ENCODE measurements at regions not wholly inside any gene's neighbourhood (a gene's known extent, or its start where the extent isn't known, plus 50 kb on each side); places are given as distances from the start of the nearest gene placed in this dataset.

GRCh38 chr6:78565997-78566396 lies 301.4 kb upstream of the IRAK1BP1 start:
- TF ChIP-seq SYNCRIP (IDR thresholded peaks at IDR 0.05; ENCODE audit: insufficient read depth, low read depth, low read length) (no peak), CTCF (CRISPR knock-in tag; IDR thresholded peaks at IDR 0.05) (no peak), SMARCC2 (IDR thresholded peaks at IDR 0.05) (no peak), STAG1 (CRISPR knock-in tag; IDR thresholded peaks at IDR 0.05) (no peak)
